ENCODE measurements at regions not wholly inside any gene's neighbourhood (a gene's known extent, or its start where the extent isn't known, plus 50 kb on each side); places are given as distances from the start of the nearest gene placed in this dataset.
"Not testable (repeated sequence)": the region's sequence is repeated elsewhere in the genome, so short reads cannot be mapped to it uniquely, and the experiment has no call there.

- DNase-seq (ENCODE audit: low read depth in 2 of 2): no peak
Measured at GRCh38 chr3:144593881-144594280, 622.3 kb downstream of the DIPK2A start.

- not testable (repeated sequence) for DNase-seq (ENCODE audit: low read depth in 2 of 2)
Measured at GRCh38 chr3:144620236-144620635, 648.6 kb downstream of the DIPK2A start.

- no peak for DNase-seq (ENCODE audit: low read depth in 2 of 2)
Measured at GRCh38 chr3:144622845-144623244, 651.2 kb downstream of the DIPK2A start.

GRCh38 chr3:144624656-144625055 is 653.0 kb downstream of the DIPK2A start:
- DNase-seq (ENCODE audit: low read depth in 2 of 2): no peak

- no peak for DNase-seq (ENCODE audit: low read depth in 2 of 2)
Measured at GRCh38 chr3:144626835-144627234, 655.2 kb downstream of the DIPK2A start.

- DNase-seq (ENCODE audit: low read depth in 2 of 2): no peak
Measured at GRCh38 chr3:144629381-144629780, 657.8 kb downstream of the DIPK2A start.

- DNase-seq (ENCODE audit: low read depth in 2 of 2): no peak
Measured at GRCh38 chr3:144636833-144637232, 665.2 kb downstream of the DIPK2A start.

GRCh38 chr3:144638009-144638408 is 666.4 kb downstream of the DIPK2A start:
- DNase-seq (ENCODE audit: low read depth in 2 of 2): no peak

GRCh38 chr3:144643771-144644198 is 672.2 kb downstream of the DIPK2A start:
- DNase-seq (ENCODE audit: low read depth in 2 of 2): no peak

GRCh38 chr3:144645300-144645699 is 673.7 kb downstream of the DIPK2A start:
- no peak for DNase-seq (ENCODE audit: low read depth in 2 of 2)

- no peak for DNase-seq (ENCODE audit: low read depth in 2 of 2)
Measured at GRCh38 chr3:144650380-144650779, 678.8 kb downstream of the DIPK2A start.

GRCh38 chr3:144652573-144652972 is 681.0 kb downstream of the DIPK2A start:
- no peak for DNase-seq (ENCODE audit: low read depth in 2 of 2)

- DNase-seq (ENCODE audit: low read depth in 2 of 2): no peak
Measured at GRCh38 chr3:144655423-144655822, 683.8 kb downstream of the DIPK2A start.

GRCh38 chr3:144660186-144660585 is 688.6 kb downstream of the DIPK2A start:
- no peak for DNase-seq (ENCODE audit: low read depth in 2 of 2)

- DNase-seq (ENCODE audit: low read depth in 2 of 2): no peak
Measured at GRCh38 chr3:144662729-144663128, 691.1 kb downstream of the DIPK2A start.

GRCh38 chr3:144663456-144664436 is 692.1 kb downstream of the DIPK2A start:
- no peak for DNase-seq (ENCODE audit: low read depth in 2 of 2)

- DNase-seq (ENCODE audit: low read depth in 2 of 2): no peak
Measured at GRCh38 chr3:144665567-144666053, 694.0 kb downstream of the DIPK2A start.

- no peak for DNase-seq (ENCODE audit: low read depth in 2 of 2)
Measured at GRCh38 chr3:144670571-144670970, 698.9 kb downstream of the DIPK2A start.

GRCh38 chr3:144677103-144677502 is 705.5 kb downstream of the DIPK2A start:
- DNase-seq (ENCODE audit: low read depth in 2 of 2): peak in 1 of 2 donors; percentile 20

- no peak for DNase-seq (ENCODE audit: low read depth in 2 of 2)
Measured at GRCh38 chr3:144683065-144683464, 711.4 kb downstream of the DIPK2A start.

- no peak for DNase-seq (ENCODE audit: low read depth in 2 of 2)
Measured at GRCh38 chr3:144687862-144688261, 716.2 kb downstream of the DIPK2A start.

GRCh38 chr3:144692488-144692887 is 720.9 kb downstream of the DIPK2A start:
- no peak for DNase-seq (ENCODE audit: low read depth in 2 of 2)

GRCh38 chr3:144708437-144708836 is 736.8 kb downstream of the DIPK2A start:
- DNase-seq (ENCODE audit: low read depth in 2 of 2): no peak

Data from dermis microvascular lymphatic vessel endothelial cell (primary cell).